Activated T-helper 17 cell treated with anti-CD3 and anti-CD28 coated beads, Interleukin-2, amount 50 U/mL, for 72 hours (primary cell): ENCODE measurements at regions not wholly inside any gene's neighbourhood (a gene's known extent, or its start where the extent isn't known, plus 50 kb on each side); places are given as distances from the start of the nearest gene placed in this dataset.

ENCODE experiments used
- ATAC-seq: fragments of 150-1000 bp; cut with Tn5 transposase; replicated peaks from 2 replicates; pipeline ENCODE4 v1.10.0; 2021; ENCODE audit warnings: mild to moderate bottlenecking, moderate library complexity
- H3K27ac Mint-ChIP-seq: one replicate; pipeline ENCODE4 v1.8.0; 2022; ENCODE audit warnings: mixed read lengths
- H3K27me3 Mint-ChIP-seq: one replicate; pipeline ENCODE4 v1.8.0; 2022; ENCODE audit warnings: mixed read lengths
- H3K36me3 Mint-ChIP-seq: one replicate; pipeline ENCODE4 v1.8.0; 2022; ENCODE audit warnings: low read depth, mild to moderate bottlenecking, mixed read lengths
- H3K4me1 Mint-ChIP-seq: one replicate; pipeline ENCODE4 v1.8.0; 2022; ENCODE audit warnings: mixed read lengths
- H3K4me3 Mint-ChIP-seq: one replicate; pipeline ENCODE4 v1.8.0; 2022; ENCODE audit warnings: mild to moderate bottlenecking, mixed read lengths
- H3K9me3 Mint-ChIP-seq: one replicate; pipeline ENCODE4 v1.8.0; 2022; ENCODE audit warnings: mixed read lengths

- no peak for ATAC-seq
- Mint-ChIP-seq H3K4me3 (no peak overlapping the region), H3K4me1 (no peaks in the 10 kb centered on the region), H3K9me3 (no peaks in the 10 kb centered on the region), H3K36me3 (no peaks in the 10 kb centered on the region), H3K27me3 (no peaks in the 10 kb centered on the region), H3K27ac (no peak overlapping the region)
Observed at GRCh38 chrX:94041881-94042280, 367.9 kb downstream of the FAM133A start.

DNA sequence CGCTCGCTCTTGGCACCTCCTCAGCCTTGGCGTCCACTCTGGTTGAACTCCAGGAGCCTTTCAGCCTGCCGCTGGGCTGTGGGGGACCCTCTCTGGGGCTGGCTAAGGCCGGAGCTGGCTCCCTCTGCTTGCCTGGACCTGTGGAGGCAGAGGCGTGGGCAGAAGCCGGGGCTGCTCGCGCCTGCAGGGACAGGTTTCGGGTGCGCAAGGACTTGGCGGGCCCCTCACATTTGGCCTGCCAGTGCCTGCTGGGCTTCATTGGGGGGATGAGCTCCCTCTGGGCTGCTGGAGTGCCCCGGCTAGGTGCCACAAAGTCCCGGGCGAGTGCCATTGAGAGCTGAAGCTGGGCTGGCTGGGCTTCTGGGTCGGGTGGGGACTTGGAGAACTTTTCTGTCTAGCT, 371.7 kb downstream of the FAM133A start:
- H3K27ac Mint-ChIP-seq: no peak overlapping the region
- no peak overlapping the region for H3K4me3 Mint-ChIP-seq
- no peaks in the 10 kb centered on the region for H3K9me3 Mint-ChIP-seq
- no peak for ATAC-seq
- H3K36me3 Mint-ChIP-seq: no peaks in the 10 kb centered on the region
- H3K4me1 Mint-ChIP-seq: no peaks in the 10 kb centered on the region
- no peaks in the 10 kb centered on the region for H3K27me3 Mint-ChIP-seq

DNA sequence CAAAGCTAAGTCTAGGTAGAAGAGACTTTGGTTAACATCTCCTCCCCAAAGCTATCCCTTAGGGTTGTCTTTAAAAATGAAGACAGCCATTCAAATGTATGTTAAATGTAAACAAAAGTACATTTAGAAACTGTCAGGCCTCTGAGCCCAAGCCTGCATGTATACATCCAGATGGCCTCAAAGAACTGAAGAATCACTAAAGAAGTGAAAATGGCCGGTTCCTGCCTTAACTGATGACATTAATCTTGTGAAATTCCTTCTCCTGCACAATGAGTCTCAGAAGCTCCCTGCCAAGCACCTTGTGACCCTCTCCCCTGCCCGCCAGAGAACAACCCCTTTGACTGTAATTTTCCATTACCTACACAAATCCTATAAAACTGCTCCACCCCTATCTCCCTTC, 377.9 kb downstream of the FAM133A start:
- ATAC-seq: no peak
- Mint-ChIP-seq H3K36me3 (no peaks in the 10 kb centered on the region), H3K9me3 (no peaks in the 10 kb centered on the region), H3K27ac (no peak overlapping the region), H3K4me3 (no peak overlapping the region), H3K27me3 (no peaks in the 10 kb centered on the region), H3K4me1 (no peaks in the 10 kb centered on the region)

DNA sequence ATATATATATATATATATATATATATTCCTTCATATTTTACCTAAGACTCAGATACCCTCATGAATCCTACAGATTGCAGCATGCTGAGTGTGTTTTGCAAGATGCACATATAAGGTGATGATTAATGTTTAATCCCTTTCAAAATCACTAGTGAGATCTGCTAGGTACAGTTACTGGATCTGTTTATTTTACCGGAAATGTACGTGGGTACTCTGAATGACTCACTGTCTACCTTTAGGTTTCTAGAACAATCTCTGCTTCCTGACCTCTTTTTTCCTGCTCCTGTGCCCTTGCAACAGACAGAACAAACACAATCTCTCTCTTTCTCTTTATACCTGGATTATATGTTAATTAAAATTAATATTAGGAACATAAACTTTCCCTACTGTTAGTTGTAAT, 379.6 kb downstream of the FAM133A start:
- H3K36me3 Mint-ChIP-seq: no peaks in the 10 kb centered on the region
- no peaks in the 10 kb centered on the region for H3K4me1 Mint-ChIP-seq
- H3K4me3 Mint-ChIP-seq: no peak overlapping the region
- ATAC-seq: peak; percentile 56
- H3K9me3 Mint-ChIP-seq: no peaks in the 10 kb centered on the region
- H3K27ac Mint-ChIP-seq: no peak overlapping the region
- H3K27me3 Mint-ChIP-seq: no peaks in the 10 kb centered on the region

DNA sequence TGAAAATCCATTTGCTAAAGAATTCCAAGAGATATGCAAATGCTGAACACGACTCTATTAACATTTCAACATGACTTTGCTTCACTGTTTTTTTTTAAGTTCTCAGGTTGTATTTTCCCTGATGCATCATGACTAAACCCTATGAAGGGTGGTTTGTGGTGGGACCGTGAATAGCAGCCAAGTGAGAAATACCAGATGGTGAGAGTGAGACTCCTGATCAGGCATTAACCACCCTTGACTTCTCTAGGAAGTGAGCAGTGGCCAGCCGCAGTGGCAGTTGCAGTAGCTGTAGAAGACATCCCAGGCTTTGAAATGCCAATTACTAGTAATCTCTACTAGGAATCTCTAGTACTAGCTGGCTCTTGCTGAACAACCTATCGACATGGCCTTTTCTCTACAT, 383.4 kb downstream of the FAM133A start:
- ATAC-seq: no peak
- H3K4me3 Mint-ChIP-seq: no peak overlapping the region

GRCh38 chrX:94058728-94059382, 384.8 kb downstream of the FAM133A start:
- Mint-ChIP-seq H3K4me3 (no peak overlapping the region), H3K9me3 (peaks cover 3% of the 10 kb centered on the region), H3K27ac (no peak overlapping the region), H3K27me3 (no peaks in the 10 kb centered on the region), H3K4me1 (no peaks in the 10 kb centered on the region), H3K36me3 (no peaks in the 10 kb centered on the region)
- ATAC-seq: no peak

More for the DNA sequence above, 383.4 kb downstream of the FAM133A start:
- Mint-ChIP-seq H3K36me3 (no peaks in the 10 kb centered on the region), H3K4me1 (no peaks in the 10 kb centered on the region), H3K27me3 (no peaks in the 10 kb centered on the region), H3K27ac (no peak overlapping the region), H3K9me3 (no peaks in the 10 kb centered on the region)

- H3K27me3 Mint-ChIP-seq: no peaks in the 10 kb centered on the region
- peaks cover 7% of the 10 kb centered on the region for H3K9me3 Mint-ChIP-seq
- no peaks in the 10 kb centered on the region for H3K36me3 Mint-ChIP-seq
- no peak overlapping the region for H3K4me3 Mint-ChIP-seq
- no peaks in the 10 kb centered on the region for H3K4me1 Mint-ChIP-seq
- H3K27ac Mint-ChIP-seq: no peak overlapping the region
- ATAC-seq: no peak
Observed at GRCh38 chrX:94065091-94065490, 391.1 kb downstream of the FAM133A start.

GRCh38 chrX:94089149-94089548, 415.1 kb downstream of the FAM133A start:
- Mint-ChIP-seq H3K4me1 (no peaks in the 10 kb centered on the region), H3K36me3 (no peaks in the 10 kb centered on the region), H3K27me3 (no peaks in the 10 kb centered on the region), H3K4me3 (no peak overlapping the region), H3K9me3 (no peaks in the 10 kb centered on the region), H3K27ac (no peak overlapping the region)
- no peak for ATAC-seq

DNA sequence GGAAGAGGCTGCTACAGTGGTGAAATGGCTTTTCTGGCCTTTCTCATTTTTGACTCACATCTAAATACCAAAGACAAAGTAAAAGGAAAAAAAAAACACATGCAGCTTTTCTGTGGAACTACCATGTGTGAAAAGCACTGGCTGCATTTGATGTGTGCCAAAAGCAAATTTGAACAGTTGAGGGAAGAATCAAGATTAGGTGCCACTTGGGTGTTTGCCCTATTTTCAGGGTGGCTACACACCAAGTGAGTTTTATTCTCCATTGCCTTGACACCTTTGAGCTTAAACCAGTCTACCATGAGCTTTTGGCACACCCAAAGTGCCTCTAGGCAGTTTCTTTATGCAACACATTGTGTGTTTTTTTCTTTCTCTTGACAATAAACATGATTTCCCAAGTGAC, 423.9 kb downstream of the FAM133A start:
- ATAC-seq: no peak

DNA sequence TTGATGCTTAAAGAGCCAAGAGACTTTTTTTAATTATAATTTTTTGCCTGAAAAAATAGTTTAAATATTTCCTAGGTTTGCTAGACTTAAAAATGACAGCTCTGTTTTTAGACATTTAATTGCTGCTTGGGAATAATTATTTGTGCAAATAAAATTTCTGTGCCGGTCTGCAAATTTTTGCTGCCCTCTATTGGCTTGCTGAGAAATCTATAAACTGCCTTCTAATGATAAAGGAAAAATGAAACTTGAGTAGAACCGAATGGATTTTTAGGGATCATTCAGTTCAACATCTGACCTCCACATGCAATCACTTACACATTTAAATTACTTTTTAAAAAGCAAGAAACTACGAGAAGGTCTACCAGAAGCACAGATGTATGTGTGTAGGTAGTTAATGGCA, 434.0 kb downstream of the FAM133A start:
- Mint-ChIP-seq H3K4me3 (no peak overlapping the region), H3K4me1 (no peaks in the 10 kb centered on the region), H3K27me3 (no peaks in the 10 kb centered on the region), H3K27ac (no peak overlapping the region), H3K36me3 (no peaks in the 10 kb centered on the region), H3K9me3 (no peaks in the 10 kb centered on the region)
- no peak for ATAC-seq

More for the DNA sequence above, 423.9 kb downstream of the FAM133A start:
- H3K27me3 Mint-ChIP-seq: no peaks in the 10 kb centered on the region
- H3K4me3 Mint-ChIP-seq: no peak overlapping the region
- no peaks in the 10 kb centered on the region for H3K4me1 Mint-ChIP-seq
- H3K27ac Mint-ChIP-seq: no peak overlapping the region
- H3K9me3 Mint-ChIP-seq: no peaks in the 10 kb centered on the region
- no peaks in the 10 kb centered on the region for H3K36me3 Mint-ChIP-seq

DNA sequence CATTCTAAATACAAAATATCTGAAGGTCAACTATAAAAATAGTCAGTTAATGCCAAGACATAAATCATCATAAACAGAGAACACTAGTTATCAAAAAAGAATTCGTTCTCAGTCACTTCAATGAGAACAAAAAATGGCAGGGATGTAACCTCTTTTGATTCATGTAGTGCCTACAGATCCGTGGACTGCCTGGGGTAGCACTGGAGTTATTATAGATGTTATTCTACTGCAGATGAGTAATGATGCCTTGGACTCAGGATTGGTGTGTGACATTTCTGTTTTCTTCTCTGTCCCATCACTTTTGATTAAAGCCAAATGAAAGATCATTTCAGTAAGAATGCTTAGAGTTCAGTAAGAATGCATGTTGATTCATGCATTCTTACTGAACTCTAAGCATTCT, 440.4 kb downstream of the FAM133A start:
- Mint-ChIP-seq H3K4me1 (no peaks in the 10 kb centered on the region), H3K4me3 (no peak overlapping the region), H3K27me3 (no peaks in the 10 kb centered on the region), H3K36me3 (no peaks in the 10 kb centered on the region), H3K9me3 (no peaks in the 10 kb centered on the region), H3K27ac (no peak overlapping the region)
- no peak for ATAC-seq

- no peak overlapping the region for H3K4me3 Mint-ChIP-seq
- no peaks in the 10 kb centered on the region for H3K27me3 Mint-ChIP-seq
- H3K4me1 Mint-ChIP-seq: no peaks in the 10 kb centered on the region
- H3K27ac Mint-ChIP-seq: no peak overlapping the region
- H3K36me3 Mint-ChIP-seq: no peaks in the 10 kb centered on the region
- H3K9me3 Mint-ChIP-seq: no peaks in the 10 kb centered on the region
- ATAC-seq: no peak
Observed at GRCh38 chrX:94121799-94122198, 447.8 kb downstream of the FAM133A start.

DNA sequence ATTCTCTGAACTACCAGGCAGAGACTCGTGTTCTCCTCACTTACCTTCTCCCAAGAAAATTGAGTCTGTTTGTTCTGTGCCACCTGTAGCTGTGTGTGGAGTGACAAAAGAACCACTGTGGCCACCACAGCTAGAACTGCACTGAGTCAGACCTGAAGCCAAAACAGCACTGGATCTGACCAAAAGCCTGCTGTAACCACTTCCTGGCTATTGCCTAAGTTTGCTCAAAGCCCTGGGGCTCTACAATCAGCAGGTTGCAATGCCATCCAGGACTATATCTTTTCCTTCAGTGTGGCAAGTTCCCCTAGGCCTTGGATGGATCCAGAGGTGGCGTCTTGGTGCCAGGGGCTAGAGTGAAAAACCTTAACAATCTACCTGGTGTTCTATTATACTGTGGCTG, 449.1 kb downstream of the FAM133A start:
- H3K4me3 Mint-ChIP-seq: no peak overlapping the region
- H3K27me3 Mint-ChIP-seq: no peaks in the 10 kb centered on the region
- H3K4me1 Mint-ChIP-seq: no peaks in the 10 kb centered on the region
- H3K9me3 Mint-ChIP-seq: no peaks in the 10 kb centered on the region
- no peak for ATAC-seq
- H3K36me3 Mint-ChIP-seq: no peaks in the 10 kb centered on the region
- no peak overlapping the region for H3K27ac Mint-ChIP-seq

DNA sequence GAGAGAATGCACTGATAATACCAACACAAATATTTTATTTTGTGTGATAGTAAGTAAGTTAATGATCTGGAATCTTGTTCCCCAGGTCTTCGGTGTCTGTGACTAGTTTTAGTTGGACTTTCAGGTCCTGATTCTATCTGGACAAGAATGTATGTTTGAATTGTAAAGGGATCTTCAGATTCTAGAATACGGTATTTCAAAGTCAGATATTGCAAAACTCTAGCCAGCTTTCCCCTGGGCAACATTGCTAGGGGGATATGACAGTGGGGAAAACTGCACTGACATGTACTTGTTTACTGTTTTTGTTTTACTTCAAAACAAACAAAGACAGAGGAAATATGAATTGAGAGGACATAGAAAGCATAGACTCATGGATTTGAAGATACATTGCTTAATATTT, 489.0 kb downstream of the FAM133A start:
- no peak overlapping the region for H3K27ac Mint-ChIP-seq
- no peak for ATAC-seq
- H3K36me3 Mint-ChIP-seq: no peaks in the 10 kb centered on the region
- H3K4me1 Mint-ChIP-seq: no peaks in the 10 kb centered on the region
- H3K9me3 Mint-ChIP-seq: peaks cover 6% of the 10 kb centered on the region
- no peak overlapping the region for H3K4me3 Mint-ChIP-seq
- no peaks in the 10 kb centered on the region for H3K27me3 Mint-ChIP-seq

DNA sequence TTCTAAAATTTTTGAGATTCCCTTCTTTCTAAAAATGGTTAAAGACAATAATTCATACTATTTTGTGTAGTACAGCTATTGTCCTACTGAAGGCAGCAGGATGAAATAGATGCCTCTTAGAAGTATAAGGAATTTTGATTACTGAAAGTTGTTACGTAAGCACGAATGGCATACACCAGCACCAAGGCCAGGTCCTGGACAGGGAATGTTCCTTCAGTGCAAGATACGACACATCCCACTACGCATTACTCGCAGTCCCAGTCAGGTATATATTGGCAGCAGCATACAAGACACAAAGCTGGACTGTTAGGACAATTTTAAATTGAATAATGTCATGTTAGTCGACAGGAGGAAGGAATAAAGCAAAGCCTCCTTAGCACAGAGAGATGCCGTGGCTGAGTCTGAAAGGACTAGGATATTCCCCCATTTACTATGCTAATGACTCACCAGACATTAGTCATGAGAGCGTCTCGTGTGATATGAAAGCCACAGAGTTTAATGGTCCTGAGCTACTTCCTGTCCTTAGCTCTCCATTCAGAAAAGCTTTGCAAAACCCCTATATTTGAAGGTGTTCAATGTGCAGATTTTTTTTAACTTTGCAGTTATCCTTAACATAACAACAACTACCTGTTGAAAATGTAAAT, 504.3 kb downstream of the FAM133A start:
- Mint-ChIP-seq H3K27ac (no peak overlapping the region), H3K4me1 (no peaks in the 10 kb centered on the region), H3K27me3 (no peaks in the 10 kb centered on the region), H3K9me3 (peaks cover 5% of the 10 kb centered on the region), H3K36me3 (no peaks in the 10 kb centered on the region), H3K4me3 (no peak overlapping the region)
- peak; percentile 26 for ATAC-seq
